NCI-H526 (cell line): ENCODE measurements at regions not wholly inside any gene's neighbourhood (a gene's known extent, or its start where the extent isn't known, plus 50 kb on each side); places are given as distances from the start of the nearest gene placed in this dataset.

Experiments
- DNase-seq, 2 experiments: peaks; one replicate each; lab custom pipeline; 2025; lab: John Stamatoyannopoulos, UW

DNA sequence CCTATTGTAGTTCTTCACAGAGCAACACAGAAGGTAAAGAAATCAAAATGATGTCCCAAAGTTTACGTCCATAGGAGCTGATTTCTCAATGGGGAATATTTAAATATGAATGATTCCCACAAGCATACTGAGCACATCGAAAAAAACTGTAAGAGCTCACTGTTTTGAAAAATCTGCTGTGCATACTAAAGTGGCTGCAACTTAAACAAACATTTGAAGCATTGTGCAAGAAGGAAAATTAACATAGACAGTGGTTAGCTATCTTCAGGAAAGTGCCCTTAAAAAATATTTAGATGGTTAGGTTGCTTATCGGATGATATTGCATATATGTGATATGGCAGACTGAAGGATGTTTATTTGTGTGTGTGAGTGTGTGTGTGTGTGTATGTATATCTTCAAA is 747.6 kb downstream of the RFPL4B start:
- DNase-seq: no peak

DNA sequence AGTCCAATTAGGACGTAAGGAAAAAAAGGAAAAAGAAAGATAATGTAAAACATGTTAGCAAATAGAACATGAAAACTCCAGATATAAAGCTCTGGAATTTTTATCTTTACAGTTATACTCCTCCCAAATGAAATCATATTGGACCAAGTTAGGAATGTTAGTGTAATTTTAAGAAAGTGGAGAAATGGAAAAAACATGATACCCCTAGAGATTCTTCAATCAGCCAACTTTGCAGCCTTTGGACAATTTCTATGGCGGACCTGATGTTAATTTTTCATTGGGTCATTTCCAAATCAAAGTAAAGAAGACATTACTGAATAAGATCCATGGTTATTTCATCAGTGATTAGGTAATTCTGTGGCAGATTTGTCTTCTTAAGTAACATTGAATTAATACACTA is 748.7 kb downstream of the RFPL4B start:
- DNase-seq: no peak

DNA sequence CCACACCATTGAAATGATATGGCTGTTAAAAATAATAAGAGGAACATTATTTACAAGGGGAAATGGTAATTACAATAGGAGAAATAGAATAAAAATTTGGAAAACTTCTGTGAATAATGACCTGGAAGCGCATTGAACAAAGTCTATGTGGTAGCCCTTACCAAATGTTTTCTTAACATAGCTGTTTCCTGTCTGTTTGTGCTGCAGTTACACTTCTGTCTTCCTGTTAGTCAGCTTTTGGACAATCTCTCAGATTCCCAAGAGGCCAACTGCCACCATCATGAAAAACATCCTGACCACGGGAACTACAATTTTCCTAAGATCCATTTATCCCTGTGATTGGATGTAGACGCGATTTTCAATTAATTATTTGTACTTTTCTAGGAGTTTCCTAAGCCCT is 754.4 kb upstream of the MARCKS start:
- no peak for DNase-seq

DNA sequence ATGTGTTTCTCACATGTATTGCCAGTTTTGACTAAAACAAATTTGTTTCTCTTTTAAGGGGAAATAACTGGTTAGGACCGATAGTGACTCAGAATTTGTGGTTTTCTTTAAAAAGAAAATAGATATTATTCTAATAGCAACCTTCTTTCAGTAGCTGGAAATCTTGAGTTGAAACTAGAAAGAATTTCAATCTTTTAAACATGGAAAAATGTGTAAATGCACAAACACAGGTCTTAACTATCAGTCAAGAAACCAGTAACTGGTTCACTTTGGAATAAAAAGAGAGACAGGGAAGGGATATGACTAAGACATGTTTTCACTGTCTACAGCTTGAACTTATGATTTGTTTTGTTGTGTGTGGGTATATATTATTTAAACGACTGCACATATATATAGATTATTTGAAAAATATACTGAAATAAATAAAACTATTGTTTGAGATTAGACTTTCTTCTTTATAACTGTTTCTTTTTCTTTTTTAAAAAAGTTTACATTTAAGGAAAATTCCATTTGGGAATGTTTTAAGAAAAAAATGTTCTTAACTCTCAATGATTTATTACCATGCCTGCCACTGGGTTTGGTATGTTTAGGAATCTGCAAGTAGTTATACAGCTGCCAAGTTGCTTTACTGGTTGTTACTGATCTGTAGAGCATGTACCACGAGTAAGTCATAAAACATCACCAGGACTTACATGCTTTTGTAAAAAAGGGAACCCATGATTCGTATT is 753.3 kb upstream of the MARCKS start:
- DNase-seq: no peak

DNA sequence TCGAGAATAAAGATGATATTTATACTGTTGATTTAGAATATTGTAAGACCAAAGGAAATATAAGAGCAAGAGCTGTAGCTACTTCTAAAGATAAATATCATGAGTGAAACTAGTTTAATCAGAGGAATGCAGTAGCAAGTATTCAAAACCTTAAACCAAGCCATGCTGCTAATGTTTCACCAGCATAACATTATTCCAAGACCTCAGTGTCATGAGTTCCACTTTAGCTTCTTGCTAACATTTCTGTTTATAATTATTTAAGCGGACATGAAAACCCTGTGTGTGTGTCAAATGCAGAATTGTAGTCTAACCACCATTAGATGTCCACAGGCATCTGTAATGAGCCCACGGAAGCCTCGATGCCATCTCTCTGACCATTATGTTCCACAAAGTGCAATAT is 752.6 kb upstream of the MARCKS start:
- no peak for DNase-seq

DNA sequence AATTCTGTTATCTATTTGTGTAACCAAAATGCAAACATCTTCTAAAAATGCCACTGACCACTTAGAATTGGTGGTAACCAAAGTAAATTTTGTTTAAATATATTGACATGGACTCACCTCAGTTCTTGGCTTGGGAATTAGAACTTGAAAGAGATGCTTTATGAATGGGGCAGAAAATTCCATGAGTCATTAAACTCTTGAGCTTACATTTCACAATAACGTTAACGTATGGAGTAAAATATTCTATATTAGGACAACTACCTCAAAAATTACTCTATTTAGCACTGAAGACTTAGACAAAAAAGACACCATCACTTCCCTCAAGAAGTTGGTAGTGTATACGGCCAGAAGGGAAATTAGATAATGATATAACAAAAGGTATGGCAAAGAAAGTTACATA is 752.2 kb upstream of the MARCKS start:
- no peak for DNase-seq

DNA sequence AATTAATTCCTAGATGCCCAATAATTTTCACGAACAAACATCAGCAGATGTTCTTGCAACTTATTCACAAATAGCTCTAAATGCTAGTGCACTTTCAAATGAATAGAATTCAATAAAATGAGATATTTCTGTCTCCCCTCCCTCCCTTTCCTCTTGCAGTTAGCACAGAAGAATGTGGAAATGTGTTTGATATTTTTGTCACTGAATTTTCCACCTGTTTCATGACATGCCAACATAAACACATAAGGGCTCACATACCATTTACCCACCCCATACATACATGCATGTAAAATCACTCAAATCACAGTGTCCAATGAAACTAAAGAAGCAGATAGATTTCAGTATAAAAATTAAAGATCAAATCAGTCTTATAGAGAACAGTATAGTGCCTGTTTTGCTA is 746.9 kb upstream of the MARCKS start:
- DNase-seq: no peak

DNA sequence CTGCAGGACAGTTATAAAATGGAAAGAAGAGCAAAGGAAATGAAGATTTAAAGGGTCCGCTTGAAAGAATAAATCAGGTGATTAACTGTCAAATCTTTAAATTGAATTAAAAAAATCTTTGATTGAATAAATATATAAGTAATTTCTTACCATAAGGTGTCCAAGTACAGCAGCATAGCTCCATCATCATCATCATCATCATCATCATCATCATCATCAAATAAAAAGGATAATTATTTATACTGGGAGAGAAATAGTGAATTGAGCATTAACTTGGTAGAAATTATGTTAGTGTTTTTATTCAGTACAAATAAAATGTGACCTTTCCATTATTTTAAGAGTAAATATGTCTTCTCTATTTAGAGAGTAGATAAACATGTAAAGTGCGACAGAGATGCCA is 745.6 kb upstream of the MARCKS start:
- no peak for DNase-seq

DNA sequence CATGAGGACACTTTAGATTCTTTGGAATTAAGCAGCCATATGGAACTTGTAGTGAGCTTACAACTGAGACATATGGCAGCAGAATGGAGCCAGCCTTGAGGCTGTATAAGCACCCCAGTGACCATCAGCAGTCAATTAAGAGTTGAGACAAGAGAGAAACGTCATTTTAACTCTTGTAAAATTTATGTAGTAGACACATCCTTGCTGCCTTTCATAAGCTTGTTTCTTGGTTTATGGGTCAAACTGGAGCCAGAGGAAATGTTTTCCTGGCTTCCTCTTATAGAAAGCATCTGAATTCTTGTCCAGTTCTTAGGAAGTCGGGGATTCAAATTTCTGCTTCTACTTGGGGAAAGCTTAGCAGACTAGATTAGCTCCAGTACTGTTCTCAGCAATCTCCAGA is 745.1 kb upstream of the MARCKS start:
- no peak for DNase-seq

DNA sequence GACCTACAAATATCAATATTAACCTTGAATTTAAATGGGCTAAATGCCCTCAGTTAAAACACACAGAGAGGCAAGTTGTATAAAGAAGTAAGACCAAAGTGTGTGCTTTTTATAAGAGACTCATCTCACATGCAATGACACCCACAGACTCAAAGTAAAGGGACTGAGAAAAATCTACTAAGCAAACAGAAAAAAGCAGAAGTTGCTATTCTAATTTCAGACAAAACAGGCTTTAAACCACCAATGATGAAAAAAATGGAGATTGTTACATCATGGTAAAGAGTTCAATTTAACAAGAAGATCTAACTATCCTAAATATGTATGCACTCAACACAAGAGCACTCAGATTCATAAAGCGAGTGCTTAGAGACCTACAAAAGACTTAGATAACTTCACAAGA is 741.9 kb upstream of the MARCKS start:
- DNase-seq: no peak

DNA sequence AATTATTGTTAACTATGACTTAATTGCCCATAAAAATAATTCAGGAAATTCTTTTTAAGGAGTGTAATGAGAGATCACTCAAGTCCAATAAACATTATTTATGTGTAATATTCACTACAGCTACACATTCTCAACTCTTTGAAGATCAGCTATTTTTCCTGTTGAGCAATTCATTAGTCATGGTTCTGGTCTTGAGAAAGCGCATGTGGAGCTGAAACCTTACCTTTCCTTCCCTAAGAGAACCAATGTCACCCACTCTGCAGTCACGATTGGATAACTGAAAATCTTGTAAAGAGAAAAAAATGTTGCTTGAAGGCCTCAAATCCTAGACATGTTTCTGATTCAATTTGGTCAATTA is 736.9 kb upstream of the MARCKS start:
- no peak for DNase-seq

DNA sequence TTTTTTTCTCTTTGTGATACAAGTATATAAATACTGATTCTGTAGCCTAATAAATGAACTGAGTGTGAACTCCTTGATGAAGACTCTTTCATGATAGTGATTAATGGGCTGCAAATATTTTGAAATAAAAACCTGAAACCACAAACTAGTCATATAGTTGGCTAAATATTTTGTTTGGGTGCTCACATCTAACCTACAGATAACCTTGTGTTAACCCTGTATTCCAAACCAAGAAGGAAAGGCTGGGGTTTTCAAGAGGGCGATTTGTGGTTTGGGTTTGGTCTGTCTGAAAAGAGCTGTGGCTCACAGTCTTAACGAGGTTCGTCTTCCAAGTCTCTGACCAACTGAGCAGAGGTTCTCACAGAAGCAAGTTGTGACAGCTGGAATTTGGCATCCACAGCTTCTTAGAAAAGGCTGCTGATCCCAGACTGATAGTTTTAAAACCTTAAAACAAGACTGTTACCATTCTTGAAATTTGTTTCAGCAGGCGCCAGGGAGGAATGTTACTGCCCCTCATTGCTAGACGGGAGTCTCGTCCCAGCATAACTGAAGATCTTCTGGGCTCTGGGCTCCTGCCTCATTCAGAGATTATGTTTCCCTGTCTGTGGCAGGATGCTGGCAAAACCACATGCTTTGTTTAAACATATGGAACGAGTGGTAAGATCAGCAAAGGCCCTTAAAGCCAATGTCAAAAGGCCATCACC is 736.4 kb upstream of the MARCKS start:
- DNase-seq: peak; percentile 74 to 80

DNA sequence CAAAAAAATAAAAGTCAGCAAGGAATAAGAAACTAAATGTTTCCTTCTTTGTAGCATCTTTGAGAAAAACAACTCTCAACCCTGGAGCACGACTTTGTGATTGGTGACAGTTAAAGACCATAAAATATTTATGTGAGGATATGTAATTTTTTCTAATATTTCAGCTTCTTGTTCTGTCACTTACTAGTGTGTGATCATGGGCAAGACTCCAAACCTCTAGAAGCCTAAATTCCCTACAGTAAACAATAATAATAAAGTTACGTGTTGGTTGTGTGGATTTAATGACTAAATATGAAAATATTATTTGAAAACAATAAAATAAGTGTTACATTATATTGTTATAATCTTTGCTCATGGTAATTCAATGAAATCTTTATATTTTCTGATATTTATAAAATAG is 735.6 kb upstream of the MARCKS start:
- no peak for DNase-seq

DNA sequence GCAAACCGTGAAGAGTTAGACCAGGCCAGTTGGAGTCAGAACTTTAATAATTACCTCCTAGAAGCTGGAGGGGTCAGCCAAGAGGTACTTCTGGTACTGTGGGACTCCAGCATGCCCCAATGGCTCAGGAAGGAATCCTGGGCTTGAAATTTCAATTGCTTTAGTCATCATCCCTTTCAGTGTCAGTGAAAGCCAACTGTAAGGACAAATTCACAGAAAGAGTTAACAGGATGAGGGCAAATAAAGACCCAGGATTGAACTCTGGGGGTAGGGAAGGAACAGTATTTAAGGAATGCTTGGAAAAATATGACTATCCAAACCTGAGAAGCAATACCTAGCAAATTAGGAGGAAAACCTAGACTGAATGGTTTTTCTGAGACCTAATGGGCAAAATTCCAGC is 735.1 kb upstream of the MARCKS start:
- no peak for DNase-seq

DNA sequence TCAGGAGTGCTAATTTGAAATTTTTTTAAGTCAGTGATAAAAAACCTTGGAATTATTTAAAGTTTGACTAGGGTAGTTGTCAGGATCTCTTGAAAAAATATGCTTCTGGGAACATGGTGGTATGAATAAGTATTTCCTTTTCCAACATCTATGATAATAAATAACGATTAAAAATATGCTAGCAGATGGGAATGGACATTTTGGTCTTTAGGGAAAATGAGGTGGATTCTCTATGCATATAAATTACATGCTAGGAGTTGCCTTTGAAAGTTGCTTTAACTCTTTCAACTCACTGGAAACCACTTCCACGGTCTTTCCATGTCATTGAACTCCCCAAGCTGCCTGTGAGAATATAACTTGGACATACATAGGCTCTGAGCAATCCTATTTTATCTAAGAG is 731.5 kb upstream of the MARCKS start:
- DNase-seq: no peak

DNA sequence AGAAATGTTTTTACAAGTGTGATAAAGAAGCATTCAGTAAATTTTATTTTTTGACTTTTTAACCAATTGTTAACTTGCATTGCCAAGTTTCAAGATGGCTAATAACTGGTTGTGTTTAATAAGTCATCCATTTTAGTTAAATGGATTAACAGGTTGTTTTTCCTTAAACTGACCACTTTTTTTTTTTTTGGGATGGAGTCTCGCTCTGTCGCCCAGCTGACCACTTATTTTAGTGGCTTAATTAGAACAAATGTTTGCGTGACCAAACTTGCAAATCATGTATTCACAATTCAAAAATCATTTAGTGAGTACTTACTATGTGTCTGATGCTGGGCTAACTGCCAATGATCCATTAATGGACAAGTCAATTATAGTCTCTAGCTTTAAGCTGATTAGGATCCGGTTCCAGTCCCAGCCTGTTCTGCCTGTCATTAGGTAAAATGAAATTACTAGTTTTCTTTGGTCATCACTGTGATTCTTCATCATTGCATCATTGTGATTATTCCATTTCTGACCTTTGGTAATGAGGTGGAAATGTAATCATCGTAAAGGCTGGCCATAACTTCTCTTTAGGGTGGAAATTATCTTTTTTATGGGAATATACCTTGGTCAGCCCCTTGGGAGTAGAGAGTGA is 729.2 kb upstream of the MARCKS start:
- DNase-seq: no peak

DNA sequence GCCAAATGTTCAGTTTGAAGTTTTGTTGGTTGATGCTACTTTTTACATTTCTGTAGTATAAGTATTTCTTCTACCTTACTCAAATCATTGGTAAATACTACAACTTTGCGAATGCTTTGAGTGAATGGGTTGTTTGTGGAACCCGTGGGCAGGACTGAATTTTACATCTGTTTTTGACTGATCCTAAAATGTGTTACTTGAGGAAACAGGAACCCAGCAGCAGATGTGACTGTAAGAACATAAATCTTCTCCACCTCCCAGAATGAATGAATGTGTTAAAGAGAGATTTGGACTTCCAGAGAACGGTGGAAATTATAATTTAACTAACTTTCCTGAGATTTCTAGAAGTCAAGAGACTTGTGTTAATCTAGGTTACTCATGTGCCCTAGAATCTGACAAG is 728.5 kb upstream of the MARCKS start:
- DNase-seq: no peak

DNA sequence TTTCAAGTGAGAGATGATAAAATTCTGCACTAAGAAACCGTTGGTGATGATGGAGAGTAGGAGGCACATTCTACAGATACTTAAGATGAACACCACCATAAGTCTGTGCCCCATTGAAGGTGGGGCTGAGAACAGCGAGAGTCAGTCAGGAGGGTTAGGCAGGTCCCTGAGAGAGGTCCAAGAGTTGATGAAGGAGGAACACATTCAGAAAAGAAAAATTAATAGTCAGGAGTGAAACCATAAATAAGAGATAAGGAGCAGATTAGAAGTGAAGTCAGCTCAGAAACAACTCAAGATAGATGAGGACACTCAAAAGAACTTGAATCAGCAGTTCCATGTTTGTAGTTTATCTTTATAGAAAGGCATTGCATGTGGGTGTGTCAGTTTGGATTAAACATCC is 727.2 kb upstream of the MARCKS start:
- no peak for DNase-seq

DNA sequence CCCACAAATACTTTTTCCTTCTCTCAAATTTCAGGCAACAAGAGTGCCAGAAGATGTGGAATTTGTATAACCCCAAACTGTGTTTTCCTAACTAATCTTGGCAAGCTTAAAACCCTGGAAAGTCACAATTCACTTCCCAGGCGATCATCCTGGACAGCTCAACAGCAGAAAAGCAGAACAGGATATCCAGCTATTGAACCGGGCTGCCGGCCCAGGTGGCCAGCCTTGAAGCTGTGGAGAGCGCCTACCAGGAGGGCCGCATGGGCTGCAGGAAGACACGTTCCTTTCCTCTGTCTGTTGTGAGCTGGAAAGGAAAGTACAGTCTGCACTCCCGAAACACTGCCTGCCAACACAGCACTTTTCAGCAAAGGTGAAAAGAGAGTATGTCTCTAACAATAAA is 719.7 kb upstream of the MARCKS start:
- no peak for DNase-seq

DNA sequence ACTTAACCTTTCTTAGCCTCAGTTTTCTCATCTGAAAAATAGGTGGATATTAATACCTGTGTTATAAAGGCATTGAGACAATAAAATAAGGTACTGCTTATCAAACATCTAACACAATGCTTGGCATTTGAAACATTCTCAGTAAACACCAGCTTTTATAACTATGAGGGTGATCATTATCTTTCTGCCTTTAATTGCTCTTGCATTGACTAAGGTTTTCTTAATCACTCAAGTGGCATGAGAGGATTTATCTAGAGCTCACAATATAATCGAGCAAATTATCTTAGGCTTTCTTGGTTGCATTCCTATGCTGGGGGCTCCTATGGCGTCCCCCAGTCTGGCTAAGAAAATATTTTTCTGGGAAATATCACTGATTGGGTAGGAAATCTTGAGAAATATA is 716.4 kb upstream of the MARCKS start:
- no peak for DNase-seq

DNA sequence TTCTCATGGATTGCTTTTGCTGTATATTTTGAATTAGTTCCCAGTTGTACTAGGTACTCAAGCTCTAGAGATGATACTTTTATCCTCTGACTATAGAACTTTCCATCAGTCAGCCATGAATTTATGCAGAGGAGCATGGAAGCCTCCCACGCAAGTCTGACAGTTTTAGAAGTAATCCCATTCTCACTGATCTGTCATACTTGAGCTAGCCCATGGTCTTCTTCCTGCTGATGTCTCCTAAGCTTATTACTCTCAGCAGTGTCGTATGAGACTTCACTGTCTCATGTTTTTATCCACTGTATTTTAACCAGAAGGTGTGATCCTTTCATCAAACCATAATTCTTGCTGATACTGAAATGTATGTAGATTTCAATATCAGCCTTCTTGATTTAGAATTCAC is 715.2 kb upstream of the MARCKS start:
- DNase-seq: no peak

DNA sequence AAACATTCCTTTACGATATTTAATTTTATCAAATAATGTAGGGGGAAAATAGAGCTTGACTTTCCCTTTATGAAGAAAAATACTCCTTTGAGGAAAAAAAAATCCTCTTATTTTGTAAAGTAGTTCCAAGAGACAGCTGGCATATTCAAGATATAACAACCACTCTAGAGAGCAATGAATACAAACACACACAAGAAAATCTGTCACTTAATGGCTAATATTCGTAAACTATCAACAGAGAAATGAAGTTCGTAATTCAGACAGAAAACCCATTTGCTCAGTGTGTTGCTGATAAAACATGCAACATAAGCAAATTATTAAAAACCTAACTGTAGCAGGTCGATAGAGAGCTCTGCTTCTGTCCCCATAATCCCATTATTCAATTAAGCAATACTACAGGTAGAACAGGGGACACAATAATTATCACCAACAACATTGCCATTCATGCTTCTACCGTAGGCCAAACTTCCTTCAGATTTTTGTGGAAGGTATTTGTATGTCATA is 714.4 kb upstream of the MARCKS start:
- DNase-seq: no peak

DNA sequence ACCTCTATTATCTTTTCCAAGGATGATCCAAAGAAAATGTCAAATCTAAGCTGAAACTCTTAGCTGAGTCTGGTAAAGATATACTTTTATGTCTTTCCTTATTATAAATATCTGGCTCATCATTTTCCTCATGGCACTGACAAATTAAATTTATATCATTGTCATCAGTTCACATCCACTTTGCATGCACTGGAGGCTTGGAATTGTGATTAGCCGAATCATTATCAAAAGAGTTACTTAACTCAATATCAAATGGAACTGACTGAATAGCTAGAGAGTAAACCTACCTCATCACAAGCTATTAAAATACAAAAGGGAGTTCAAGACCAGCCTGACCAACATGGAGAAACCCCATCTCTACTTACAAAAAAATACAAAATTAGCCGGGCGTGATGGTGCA is 713.9 kb upstream of the MARCKS start:
- DNase-seq: no peak
